OCI-LY7 (cell line): ENCODE measurements at regions not wholly inside any gene's neighbourhood (a gene's known extent, or its start where the extent isn't known, plus 50 kb on each side); places are given as distances from the start of the nearest gene placed in this dataset.

Source experiments
- BruUV-seq: library from RNA; stranded (reverse); fragments of 400-500 nt; replicated peaks from 2 replicates; lab custom pipeline; 2021; lab: Mats Ljungman, UMichigan
- CTCF ChIA-PET: fragments of 300-600 bp; sonication (Branson Sonifier 250); formaldehyde crosslinking; loops from one replicate; lab custom pipeline; 2022; ENCODE audit warnings: antibody characterized with exemption; ENCODE audit not compliant: unreplicated experiment; lab: Charles Lee
- POLR2A ChIA-PET: fragments of 300-600 bp; sonication (Branson Sonifier 250); formaldehyde crosslinking; loops from one replicate; lab custom pipeline; 2022; ENCODE audit warnings: antibody characterized with exemption; lab: Charles Lee
- DNase-seq: peaks from one replicate; pipeline ENCODE4 v3.0.0-alpha.2; 2015; ENCODE audit warnings: low spot score
- H2AFZ ChIP-seq: fragments of 200-600 bp; sonication (generic), shearing (Covaris generic); 2 replicates; pipeline ENCODE4 v1.6.1; 2014; ENCODE audit warnings: mild to moderate bottlenecking, antibody characterized with exemption, low read length, moderate library complexity
- H3K27ac ChIP-seq: fragments of 200-600 bp; sonication (generic); 2 replicates; pipeline ENCODE4 v1.5.1; 2014; ENCODE audit warnings: mixed run types, low read depth, mild to moderate bottlenecking, moderate library complexity, low read length, inconsistent platforms; ENCODE audit not compliant: poor library complexity, severe bottlenecking
- H3K36me3 ChIP-seq: fragments of 200-600 bp; sonication (generic); 2 replicates; pipeline ENCODE4 v1.6.1; 2014; ENCODE audit warnings: mild to moderate bottlenecking, antibody characterized with exemption, low read length, moderate library complexity, mixed read lengths; ENCODE audit not compliant: insufficient read depth
- H3K4me1 ChIP-seq: fragments of 200-600 bp; sonication (generic); 2 replicates; pipeline ENCODE4 v1.5.1; 2014; ENCODE audit warnings: mild to moderate bottlenecking, low read length; ENCODE audit not compliant: insufficient read depth, poor library complexity, severe bottlenecking
- H3K4me2 ChIP-seq: fragments of 200-600 bp; sonication (generic); 2 replicates; pipeline ENCODE4 v1.6.1; 2014; ENCODE audit warnings: mild to moderate bottlenecking, low read length
- H3K4me3 ChIP-seq: fragments of 200-600 bp; sonication (generic); 2 replicates; pipeline ENCODE4 v1.5.1; 2014; ENCODE audit warnings: mild to moderate bottlenecking, low read depth, low read length; ENCODE audit not compliant: poor library complexity, severe bottlenecking
- H3K79me2 ChIP-seq: fragments of 200-600 bp; sonication (generic); 2 replicates; pipeline ENCODE4 v1.6.1; 2016; ENCODE audit warnings: low read depth, mild to moderate bottlenecking, low read length, moderate library complexity, mixed read lengths; ENCODE audit not compliant: insufficient read depth
- H3K9me2 ChIP-seq: fragments of 200-600 bp; sonication (generic); 2 replicates; pipeline ENCODE4 v1.6.1; 2016; ENCODE audit warnings: mild to moderate bottlenecking, low read length, mixed read lengths; ENCODE audit not compliant: insufficient read depth
- H3K9me3 ChIP-seq: fragments of 200-600 bp; sonication (generic); 2 replicates; pipeline ENCODE4 v1.6.1; 2014; ENCODE audit warnings: mild to moderate bottlenecking, mixed run types, low read length, mixed read lengths
- H4K20me1 ChIP-seq: fragments of 200-600 bp; sonication (generic); 2 replicates; pipeline ENCODE4 v1.6.1; 2014; ENCODE audit warnings: mild to moderate bottlenecking, antibody characterized with exemption, low read length, moderate library complexity, mixed read lengths; ENCODE audit not compliant: insufficient read depth
- EZH2phosphoT487 ChIP-seq: fragments of 200-600 bp; sonication (generic); IDR thresholded peaks from 2 replicates; pipeline ENCODE4 v1.6.1; 2018; ENCODE audit warnings: low read depth, borderline replicate concordance, mild to moderate bottlenecking, mixed run types, antibody characterized with exemption, low read length, moderate library complexity, mixed read lengths
- intact Hi-C: fragments of 100-400 bp; cut with micrococcal nuclease; formaldehyde crosslinking; loops from one replicate; pipeline ENCODE4 v1.10.0; 2022; ENCODE audit not compliant: unreplicated experiment
- TF ChIP-seq, protein P1 (sequence below): fragments of 200-600 bp; sonication (generic); conservative IDR thresholded peaks from 2 replicates; pipeline ENCODE4 v1.5.1; 2014; ENCODE audit warnings: mild to moderate bottlenecking, antibody characterized with exemption, low read length, moderate library complexity, mixed read lengths

DNA sequence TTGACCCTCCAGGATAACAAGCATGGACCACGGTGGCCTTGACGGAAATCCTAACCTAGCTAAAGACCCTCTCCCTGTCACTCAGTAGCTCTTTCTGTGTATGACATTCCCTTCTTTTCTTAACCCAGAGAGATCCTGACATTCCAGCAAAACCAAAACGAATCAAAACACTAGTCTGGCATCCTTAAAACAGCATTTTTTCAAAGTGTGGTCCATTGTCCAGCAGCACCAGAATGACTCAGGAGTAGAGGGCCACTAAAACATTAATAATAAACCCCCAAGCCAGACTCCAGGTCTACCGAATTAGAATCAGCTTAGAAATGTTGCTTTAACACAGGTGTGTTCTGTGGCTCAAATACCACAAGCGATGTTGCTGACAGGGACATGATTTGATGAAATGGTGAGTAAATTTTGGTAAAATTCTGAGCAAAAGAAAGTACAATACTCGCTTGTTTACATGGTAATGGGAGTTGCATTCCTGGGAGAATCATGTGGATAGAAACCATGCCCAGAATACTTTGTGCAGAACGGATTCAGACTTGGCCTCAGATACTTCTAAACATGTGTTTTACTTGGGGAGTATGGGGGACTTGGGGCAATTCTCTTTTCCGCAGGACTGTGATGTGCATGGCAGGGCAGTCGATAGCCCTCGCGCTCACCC lies 174.2 kb upstream of the KCNG1 start:
- Histone ChIP-seq H4K20me1 (no peaks in the 10 kb centered on the region), H3K9me2 (no peaks in the 10 kb centered on the region), H3K9me3 (no peaks in the 10 kb centered on the region), H2AFZ (no peak overlapping the region), H3K4me3 (no peak overlapping the region), H3K4me1 (no peaks in the 10 kb centered on the region), H3K27ac (no peak overlapping the region), H3K4me2 (no peak overlapping the region), H3K36me3 (no peaks in the 10 kb centered on the region), H3K79me2 (no peaks in the 10 kb centered on the region)
- intact Hi-C loops, result no loop called here
- CTCF ChIA-PET, result no interaction called here
- BruUV-seq, result no TSS peak
- POLR2A ChIA-PET, result no interaction called here
- TF ChIP-seq EZH2phosphoT487, result no peak
- TF ChIP-seq, protein P1, sequence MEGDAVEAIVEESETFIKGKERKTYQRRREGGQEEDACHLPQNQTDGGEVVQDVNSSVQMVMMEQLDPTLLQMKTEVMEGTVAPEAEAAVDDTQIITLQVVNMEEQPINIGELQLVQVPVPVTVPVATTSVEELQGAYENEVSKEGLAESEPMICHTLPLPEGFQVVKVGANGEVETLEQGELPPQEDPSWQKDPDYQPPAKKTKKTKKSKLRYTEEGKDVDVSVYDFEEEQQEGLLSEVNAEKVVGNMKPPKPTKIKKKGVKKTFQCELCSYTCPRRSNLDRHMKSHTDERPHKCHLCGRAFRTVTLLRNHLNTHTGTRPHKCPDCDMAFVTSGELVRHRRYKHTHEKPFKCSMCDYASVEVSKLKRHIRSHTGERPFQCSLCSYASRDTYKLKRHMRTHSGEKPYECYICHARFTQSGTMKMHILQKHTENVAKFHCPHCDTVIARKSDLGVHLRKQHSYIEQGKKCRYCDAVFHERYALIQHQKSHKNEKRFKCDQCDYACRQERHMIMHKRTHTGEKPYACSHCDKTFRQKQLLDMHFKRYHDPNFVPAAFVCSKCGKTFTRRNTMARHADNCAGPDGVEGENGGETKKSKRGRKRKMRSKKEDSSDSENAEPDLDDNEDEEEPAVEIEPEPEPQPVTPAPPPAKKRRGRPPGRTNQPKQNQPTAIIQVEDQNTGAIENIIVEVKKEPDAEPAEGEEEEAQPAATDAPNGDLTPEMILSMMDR, result no peak
- no peak for DNase-seq

DNA sequence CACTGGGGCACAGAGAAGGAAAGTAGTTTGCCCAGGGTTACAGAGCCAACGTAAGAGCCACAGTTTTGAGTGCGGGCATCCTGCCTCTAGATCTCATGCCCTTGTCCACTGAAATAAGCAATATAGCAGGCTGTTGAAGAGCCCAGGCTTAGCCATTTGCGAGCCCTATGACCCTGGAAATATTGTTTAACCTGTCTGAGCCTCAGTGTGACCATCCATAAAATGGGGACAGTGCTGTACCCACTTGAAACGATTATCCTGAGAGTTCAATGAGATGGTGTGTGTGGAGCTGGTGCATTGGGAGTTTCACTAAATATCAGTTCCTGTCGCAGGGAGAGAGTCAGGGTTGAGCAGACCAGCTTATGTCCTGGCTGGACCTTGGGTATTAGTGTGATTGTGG lies 173.1 kb upstream of the KCNG1 start:
- ChIA-PET CTCF (no interaction called here), POLR2A (no interaction called here)
- Histone ChIP-seq H3K79me2 (no peaks in the 10 kb centered on the region), H3K9me3 (no peaks in the 10 kb centered on the region), H3K36me3 (no peaks in the 10 kb centered on the region), H3K4me3 (no peak overlapping the region), H3K4me2 (no peak overlapping the region), H3K9me2 (no peaks in the 10 kb centered on the region), H3K4me1 (no peaks in the 10 kb centered on the region), H4K20me1 (no peaks in the 10 kb centered on the region), H3K27ac (no peak overlapping the region), H2AFZ (no peak overlapping the region)
- BruUV-seq, result no TSS peak
- TF ChIP-seq EZH2phosphoT487, result no peak
- TF ChIP-seq, protein P1, result no peak
- no peak for DNase-seq
- intact Hi-C loops, result no loop called here

DNA sequence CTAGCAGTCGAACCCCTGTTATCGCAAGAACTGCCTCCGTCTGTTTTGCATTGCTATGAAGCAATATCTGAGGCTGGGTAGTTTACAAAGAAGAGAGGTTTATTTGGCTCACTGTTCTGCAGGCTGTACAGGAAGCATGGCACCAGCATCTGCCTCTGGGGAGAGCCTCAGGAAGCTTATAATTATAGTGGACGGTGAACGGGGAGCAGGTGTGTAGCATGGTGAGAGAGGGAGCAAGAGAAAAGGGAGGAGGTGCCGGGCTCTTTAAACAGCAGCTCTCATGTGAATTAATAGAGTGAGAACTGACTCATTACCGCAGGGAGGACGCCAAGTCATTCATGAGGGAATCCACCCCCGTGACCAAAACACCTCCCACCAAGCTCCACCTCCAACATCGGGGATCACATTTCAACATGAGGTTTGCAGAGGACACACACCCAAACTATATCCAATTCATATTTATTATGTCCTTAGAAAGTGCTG lies 172.6 kb upstream of the KCNG1 start:
- no peak for TF ChIP-seq EZH2phosphoT487
- TF ChIP-seq, protein P1, result no peak
- H3K36me3 ChIP-seq, result no peaks in the 10 kb centered on the region
- H3K27ac ChIP-seq, result no peak overlapping the region
- H3K4me3 ChIP-seq, result no peak overlapping the region
- no peaks in the 10 kb centered on the region for H3K9me3 ChIP-seq
- no peaks in the 10 kb centered on the region for H4K20me1 ChIP-seq
- no peaks in the 10 kb centered on the region for H3K4me1 ChIP-seq
- ChIA-PET CTCF (no interaction called here), POLR2A (no interaction called here)
- H2AFZ ChIP-seq, result no peak overlapping the region
- no peak overlapping the region for H3K4me2 ChIP-seq
- no peaks in the 10 kb centered on the region for H3K9me2 ChIP-seq
- no peak for DNase-seq
- no TSS peak for BruUV-seq
- intact Hi-C loops, result no loop called here
- H3K79me2 ChIP-seq, result no peaks in the 10 kb centered on the region
